Heart right ventricle (tissue), 16 donors: ENCODE measurements at regions not wholly inside any gene's neighbourhood (a gene's known extent, or its start where the extent isn't known, plus 50 kb on each side); places are given as distances from the start of the nearest gene placed in this dataset.

ENCODE experiments used
- ATAC-seq, 8 donors: fragments of 200-7000 bp; cut with Tn5 transposase; one replicate each; pipeline ENCODE4 v1.9.1; 2020; ENCODE audit warnings: mild to moderate bottlenecking in 8 of 8, moderate library complexity in 8 of 8, moderate number of reproducible peaks in 1 of 8
- DNase-seq, 2 donors: peaks; one replicate each; pipeline ENCODE4 v3.0.0-alpha.2; 2020
- H3K27ac ChIP-seq, 10 donors: fragments of 200-600 bp; sonication (generic) in 2 of 10; one replicate each; pipeline versions ENCODE4 v1.5.0 to v1.8.0; 2020 to 2022; ENCODE audit warnings: mild to moderate bottlenecking in 3 of 10
- H3K27me3 ChIP-seq, 7 donors: fragments of 200-600 bp; one replicate each; pipeline ENCODE4 v1.8.0; 2021 to 2022; ENCODE audit warnings: mild to moderate bottlenecking in 2 of 7
- H3K36me3 ChIP-seq, 9 donors: fragments of 200-600 bp; sonication (generic) in 1 of 9; one replicate each; pipeline versions ENCODE4 v1.5.0 to v1.8.0; 2020 to 2022; ENCODE audit warnings: mild to moderate bottlenecking in 2 of 9
- H3K4me1 ChIP-seq, 9 donors: fragments of 200-600 bp; sonication (generic) in 1 of 9; one replicate each; pipeline versions ENCODE4 v1.5.0 to v1.8.0; 2020 to 2022; ENCODE audit warnings: mild to moderate bottlenecking in 4 of 9
- H3K4me3 ChIP-seq, 10 donors: fragments of 200-600 bp; sonication (generic) in 2 of 10; one replicate each; pipeline versions ENCODE4 v1.5.0 to v1.8.0; 2020 to 2022; ENCODE audit warnings: mild to moderate bottlenecking in 7 of 10, moderate library complexity in 2 of 10
- H3K9me3 ChIP-seq, 11 donors: fragments of 200-600 bp in 10 of 11; sonication (generic) in 2 of 11; one replicate each; pipeline versions ENCODE4 v1.5.0 to v1.8.0; 2013 to 2022; ENCODE audit warnings: mild to moderate bottlenecking in 2 of 11, control low read depth in 1 of 11, moderate library complexity in 1 of 11
- WGBS, 2 donors: extraction: QIAGEN DNeasy Blood & Tissue Kit; methylation state at CpG; one replicate each; pipeline ENCODE4 v1.1.7; 2013; ENCODE audit warnings: inconsistent platforms in 1 of 2; 5-methylcytosine and 5-hydroxymethylcytosine counted together
- intact Hi-C, 10 donors: fragments of 100-400 bp; cut with DNase I; formaldehyde crosslinking; loops; one replicate each; pipeline versions ENCODE4 v1.11.1 to v1.14.2; 2022
- TF ChIP-seq, protein P1 (sequence below), 9 donors: fragments of 200-600 bp; sonication (generic) in 2 of 9; IDR thresholded peaks; one replicate each; pipeline versions ENCODE4 v1.5.0 to v1.8.0; 2021 to 2022; ENCODE audit warnings: antibody characterized with exemption in 9 of 9, mild to moderate bottlenecking in 5 of 9, moderate library complexity in 1 of 9
- donor health status: Arrhythmogenic right ventricular cardiomyopathy.
- donor health status: ischemic (EF 13 %, LVEDD 7.1; RV severe dilation, severe dysfunction).
- donor health status: healthy with polysubstance abuse.
- donor health status: DM: no; HTN: yes; CAD: no.
- donor health status: DM: no; HTN: no; CAD: no.
- donor health status: ischemic (EF 25% LVEDD 6.9; RV normal size, moderate dysfunction).
- donor health status: ischemic (EF 25% LVEDD 5.7; RV mildly dilated, moderate dysfunction).
- donor health status: healthy.
- donor health status: DM: yes; HTN: yes; CAD: no.
- donor health status: Ischemic cardiomyopathy.
- donor health status: ischemic (EF 35%, LVEDD 5.7; RV mildly dilated, moderate dysfunction).
- donor health status: nonischemic (EF 11% LVEDD 7.7; RV severe dilation, severe dysfunction).
- donor health status: DM: yes; HTN: yes; CAD: no.
- donor health status: PGD.
- donor health status: ischemic (EF 29% LVEDD 5.4; RV normal size, mild dysfunction).
- donor health status: nonischemic (EF 23%, LVEDD 6.1; RV moderate dilation, normal function).

DNA sequence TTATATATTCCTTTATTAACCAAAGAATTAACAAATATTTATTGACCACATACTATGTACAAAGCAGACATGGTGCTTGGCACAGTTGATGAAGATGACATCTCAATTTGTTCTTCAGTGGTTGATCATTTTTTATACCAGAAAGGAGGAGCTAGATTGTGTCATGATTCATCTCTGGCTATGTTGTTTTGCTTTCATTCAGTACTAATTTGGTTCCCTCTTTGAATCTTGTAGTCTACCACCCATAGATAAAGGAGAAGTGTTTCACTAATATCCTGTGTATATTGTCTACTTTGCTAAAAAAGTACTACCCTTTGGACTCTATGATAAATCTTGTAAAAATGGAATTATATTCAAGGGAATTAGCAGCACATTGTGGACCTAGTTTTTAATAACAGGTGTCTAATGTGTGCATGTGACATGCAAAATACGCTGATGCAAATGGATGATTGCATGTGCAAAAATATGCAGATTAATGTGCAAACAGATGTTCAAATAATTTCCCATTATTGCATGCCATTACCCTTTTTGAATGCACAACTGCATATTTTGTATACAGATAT lies 313.2 kb upstream of the ZEB2 start:
- 92 to 98% methylated on average over 1 of the region's 1 CpG for WGBS, 2 donors
- Histone ChIP-seq H3K4me1 (peaks cover 0 to 29% (median 5%) of the 10 kb centered on the region in 9 donors), H3K27ac (peak overlapping the region in 1 of 10 donors; percentile 7), H3K36me3 (no peaks in the 10 kb centered on the region), H3K4me3 (no peak overlapping the region), H3K9me3 (peaks cover 0 to 2% (median 0%) of the 10 kb centered on the region in 11 donors), H3K27me3 (no peaks in the 10 kb centered on the region)
- DNase-seq (no peak), ATAC-seq (no peak)
- TF ChIP-seq, protein P1, sequence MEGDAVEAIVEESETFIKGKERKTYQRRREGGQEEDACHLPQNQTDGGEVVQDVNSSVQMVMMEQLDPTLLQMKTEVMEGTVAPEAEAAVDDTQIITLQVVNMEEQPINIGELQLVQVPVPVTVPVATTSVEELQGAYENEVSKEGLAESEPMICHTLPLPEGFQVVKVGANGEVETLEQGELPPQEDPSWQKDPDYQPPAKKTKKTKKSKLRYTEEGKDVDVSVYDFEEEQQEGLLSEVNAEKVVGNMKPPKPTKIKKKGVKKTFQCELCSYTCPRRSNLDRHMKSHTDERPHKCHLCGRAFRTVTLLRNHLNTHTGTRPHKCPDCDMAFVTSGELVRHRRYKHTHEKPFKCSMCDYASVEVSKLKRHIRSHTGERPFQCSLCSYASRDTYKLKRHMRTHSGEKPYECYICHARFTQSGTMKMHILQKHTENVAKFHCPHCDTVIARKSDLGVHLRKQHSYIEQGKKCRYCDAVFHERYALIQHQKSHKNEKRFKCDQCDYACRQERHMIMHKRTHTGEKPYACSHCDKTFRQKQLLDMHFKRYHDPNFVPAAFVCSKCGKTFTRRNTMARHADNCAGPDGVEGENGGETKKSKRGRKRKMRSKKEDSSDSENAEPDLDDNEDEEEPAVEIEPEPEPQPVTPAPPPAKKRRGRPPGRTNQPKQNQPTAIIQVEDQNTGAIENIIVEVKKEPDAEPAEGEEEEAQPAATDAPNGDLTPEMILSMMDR (IDR thresholded peaks at IDR 0.05) = no peak
- intact Hi-C loops = no loop called here

DNA sequence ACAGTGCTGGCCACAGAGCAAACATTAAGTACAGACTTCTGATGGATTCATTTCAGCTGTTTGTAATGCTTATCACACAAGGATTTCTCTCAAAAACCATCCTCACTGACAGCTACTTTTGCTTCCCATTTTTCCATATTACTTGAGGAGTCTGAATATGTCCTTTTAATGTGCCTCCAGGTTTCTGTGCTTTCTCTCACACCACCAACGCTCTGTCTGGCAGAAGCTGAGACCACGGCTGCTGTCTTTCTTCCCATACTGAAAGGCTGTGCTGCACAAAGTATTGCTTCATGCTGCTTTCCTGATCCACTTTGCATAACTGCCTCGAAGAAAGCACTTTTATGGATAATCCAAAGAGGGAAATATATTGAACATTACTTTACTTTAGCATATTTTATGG lies 312.1 kb upstream of the ZEB2 start:
- WGBS, 2 donors = 66 to 72% methylated on average over 3 of the region's 3 CpGs
- Histone ChIP-seq H3K27ac (peak overlapping the region in 2 of 10 donors; percentile 5 to 7), H3K4me3 (no peak overlapping the region), H3K9me3 (no peaks in the 10 kb centered on the region), H3K36me3 (no peaks in the 10 kb centered on the region), H3K4me1 (peaks cover 0 to 29% (median 2%) of the 10 kb centered on the region in 9 donors), H3K27me3 (no peaks in the 10 kb centered on the region)
- TF ChIP-seq, protein P1 (IDR thresholded peaks at IDR 0.05) = no peak
- DNase-seq (no peak), ATAC-seq (no peak)
- intact Hi-C loops = no loop called here

DNA sequence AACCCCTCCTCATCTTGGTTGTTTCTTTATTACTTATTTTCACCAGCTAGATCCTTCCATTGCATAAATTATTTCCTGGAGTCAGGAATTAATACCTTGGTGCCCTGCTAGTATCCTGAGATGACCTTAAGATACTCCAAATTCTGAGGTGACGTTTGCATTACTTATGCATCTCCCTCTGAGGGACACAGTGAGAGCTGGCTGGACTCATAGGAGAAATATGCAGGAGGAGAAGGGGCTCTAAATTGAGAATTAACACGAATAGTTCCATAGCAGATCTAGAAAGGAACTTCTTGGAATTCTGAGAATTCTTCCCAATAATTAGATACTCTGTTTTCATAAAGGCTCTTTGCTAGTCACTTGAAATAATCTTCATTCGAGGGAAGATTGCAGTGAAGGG lies 310.6 kb upstream of the ZEB2 start:
- Histone ChIP-seq H3K27ac (no peak overlapping the region), H3K36me3 (no peaks in the 10 kb centered on the region), H3K9me3 (no peaks in the 10 kb centered on the region), H3K4me3 (no peak overlapping the region), H3K4me1 (peaks cover 0 to 35% (median 0%) of the 10 kb centered on the region in 9 donors), H3K27me3 (no peaks in the 10 kb centered on the region)
- intact Hi-C loops = no loop called here
- 69 to 71% methylated on average over 3 of the region's 3 CpGs for WGBS, 2 donors
- DNase-seq (no peak), ATAC-seq (no peak)
- TF ChIP-seq, protein P1 (IDR thresholded peaks at IDR 0.05) = no peak

DNA sequence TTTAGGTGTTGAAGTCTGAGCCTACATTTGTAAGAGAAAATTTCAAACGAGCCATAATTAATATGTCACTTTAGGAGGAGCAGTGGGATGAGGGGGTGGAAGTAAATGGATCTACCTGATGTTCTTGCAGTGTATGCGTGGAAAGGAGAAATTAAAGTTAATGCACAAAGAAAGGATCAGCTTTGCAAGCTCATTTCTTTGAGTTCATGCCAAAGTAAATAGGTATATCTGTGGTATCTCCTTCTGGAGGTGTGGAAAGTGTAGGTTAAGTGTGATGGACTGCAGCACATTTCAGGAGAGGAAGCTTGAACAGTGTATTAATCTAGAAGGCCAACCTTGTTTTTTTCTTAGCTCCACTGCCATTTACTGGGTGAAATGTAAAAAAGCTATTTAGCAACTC lies 307.5 kb upstream of the ZEB2 start:
- DNase-seq (no peak), ATAC-seq (no peak)
- intact Hi-C loops = no loop called here
- Histone ChIP-seq H3K36me3 (no peaks in the 10 kb centered on the region), H3K4me1 (peaks cover 0 to 36% (median 0%) of the 10 kb centered on the region in 9 donors), H3K9me3 (no peaks in the 10 kb centered on the region), H3K27ac (no peak overlapping the region), H3K4me3 (no peak overlapping the region), H3K27me3 (no peaks in the 10 kb centered on the region)
- 60 to 63% methylated on average over 2 of the region's 2 CpGs for WGBS, 2 donors
- TF ChIP-seq, protein P1 (IDR thresholded peaks at IDR 0.05) = no peak
